NCI-H526 treated with DMSO at 0.1 percent for 48 hours (cell line): ENCODE measurements at regions not wholly inside any gene's neighbourhood (a gene's known extent, or its start where the extent isn't known, plus 50 kb on each side); places are given as distances from the start of the nearest gene placed in this dataset.
A peak's percentile ranks its signal among the peaks of the same experiment; 100 is the strongest.

Experiments
- DNase-seq: peaks from one replicate; lab custom pipeline; 2025; lab: John Stamatoyannopoulos, UW

DNA sequence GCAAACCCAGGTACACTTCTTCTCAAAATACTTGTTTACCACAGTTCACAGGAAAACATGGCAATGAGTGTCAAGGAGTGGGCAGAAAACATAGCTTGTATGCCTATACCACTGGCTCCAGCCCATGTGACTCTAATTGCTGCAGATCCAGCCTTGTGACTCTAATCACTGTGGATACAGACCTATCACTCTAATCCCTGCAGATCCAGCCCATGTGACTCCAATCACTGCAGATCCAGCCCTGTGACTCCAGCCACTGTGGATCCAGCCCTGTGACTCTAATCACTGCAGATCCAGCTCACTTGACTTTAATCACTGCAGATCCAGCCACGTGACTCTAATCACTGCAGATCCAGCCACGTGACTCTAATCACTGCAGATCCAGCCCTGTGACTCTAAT is 366.3 kb upstream of the IRX4 start:
- no peak for DNase-seq

GRCh38 chr5:2242539-2242938 is 359.8 kb upstream of the IRX4 start:
- DNase-seq: no peak

GRCh38 chr5:2241842-2242241 is 359.1 kb upstream of the IRX4 start:
- DNase-seq: no peak

DNA sequence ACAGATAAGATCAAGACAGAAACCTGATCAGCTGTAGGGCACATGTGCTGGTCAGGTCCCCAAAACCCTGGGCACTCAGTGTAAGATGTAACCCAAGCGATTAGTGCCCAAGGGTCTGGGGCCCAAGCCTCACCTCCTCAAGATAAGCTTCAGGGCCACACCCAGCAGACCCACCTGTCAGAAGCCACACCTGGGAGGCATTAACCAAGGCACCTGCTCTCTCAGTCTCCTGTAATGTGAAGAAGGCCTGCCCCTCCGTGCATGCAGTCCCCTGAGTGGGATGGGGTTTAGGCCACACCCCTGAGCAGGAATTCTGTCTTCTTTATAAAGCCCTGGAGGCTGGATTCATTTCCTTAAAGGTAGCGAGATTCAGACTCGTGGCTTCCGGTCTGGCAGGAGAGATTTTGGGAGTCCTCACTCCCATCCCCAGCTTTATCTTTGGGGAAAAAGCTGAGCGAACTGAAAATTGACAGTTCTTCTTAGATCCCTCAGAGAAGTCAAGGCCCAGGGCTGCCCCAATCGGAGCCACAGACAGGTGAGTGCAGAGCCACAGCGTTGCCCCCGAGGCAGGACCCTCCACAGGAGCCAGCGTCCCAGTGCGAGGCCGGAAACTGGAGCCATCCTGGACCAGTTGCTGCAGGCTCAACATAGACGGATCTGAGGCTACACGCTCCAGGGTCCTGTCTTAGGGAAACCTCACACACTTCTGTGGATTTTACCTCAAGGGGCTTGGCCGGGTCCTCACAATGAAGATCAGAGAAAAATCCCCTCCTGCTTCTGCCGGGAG is 357.6 kb upstream of the IRX4 start:
- DNase-seq: no peak

GRCh38 chr5:2239201-2239910 is 356.6 kb upstream of the IRX4 start:
- DNase-seq: no peak

DNA sequence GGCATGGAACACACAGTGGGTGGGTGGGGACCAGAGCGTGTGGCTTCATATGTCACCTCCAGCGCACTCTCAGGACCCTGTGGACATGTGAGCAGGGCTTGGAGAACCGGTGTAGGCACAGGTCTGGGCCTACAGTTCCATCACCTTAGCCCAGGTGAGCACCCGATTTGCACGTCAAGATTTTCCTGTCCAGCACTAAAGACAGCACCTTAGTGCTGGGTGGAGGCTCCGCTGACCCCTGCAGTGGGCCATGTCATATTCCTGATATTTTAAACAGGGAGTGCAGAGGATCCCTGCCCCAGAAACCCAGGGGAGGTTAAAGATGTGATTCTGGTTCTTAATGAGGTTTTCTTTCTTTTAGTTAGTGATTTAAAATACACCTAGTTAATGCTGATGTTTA is 356.0 kb upstream of the IRX4 start:
- DNase-seq: no peak

GRCh38 chr5:2227433-2227832 is 344.7 kb upstream of the IRX4 start:
- no peak for DNase-seq

DNA sequence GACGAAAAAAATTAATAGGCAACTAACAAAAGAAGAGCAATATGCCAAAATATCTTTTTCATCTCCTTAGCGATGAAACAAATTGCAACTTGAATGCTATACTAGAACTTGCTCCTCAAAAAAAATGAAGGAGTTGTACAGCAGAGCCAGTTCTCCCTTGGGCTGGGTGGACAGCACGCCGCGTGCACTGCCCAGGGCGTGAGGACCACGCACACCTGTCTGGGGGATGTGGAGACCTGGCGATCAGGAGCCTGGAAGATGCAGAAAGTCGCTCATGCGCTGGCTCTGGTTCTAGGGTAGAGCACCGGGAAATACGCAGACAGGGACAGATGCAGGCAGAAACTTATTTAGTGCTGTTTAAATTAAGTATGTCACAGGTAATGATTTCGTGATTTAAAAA is 342.0 kb upstream of the IRX4 start:
- no peak for DNase-seq

DNA sequence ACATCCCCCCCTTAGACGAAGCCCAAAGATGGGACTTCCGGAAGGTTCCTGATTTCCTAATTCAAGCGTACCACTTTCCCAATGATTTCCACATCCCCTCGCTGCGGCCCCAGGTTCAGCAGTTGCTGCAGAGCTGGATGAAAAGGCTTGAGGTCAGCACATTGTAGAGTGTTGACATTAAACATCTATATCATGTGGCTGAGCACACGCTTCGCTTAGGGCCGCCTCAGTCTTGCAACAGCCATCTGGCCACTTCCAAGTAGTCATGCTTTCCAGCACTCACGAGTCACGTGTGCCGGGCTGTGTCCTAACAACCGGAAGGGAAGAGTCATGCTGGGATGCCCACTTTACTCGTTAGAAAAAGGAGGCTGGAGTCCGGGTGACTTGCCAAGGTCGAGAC is 340.6 kb upstream of the IRX4 start:
- DNase-seq: no peak

DNA sequence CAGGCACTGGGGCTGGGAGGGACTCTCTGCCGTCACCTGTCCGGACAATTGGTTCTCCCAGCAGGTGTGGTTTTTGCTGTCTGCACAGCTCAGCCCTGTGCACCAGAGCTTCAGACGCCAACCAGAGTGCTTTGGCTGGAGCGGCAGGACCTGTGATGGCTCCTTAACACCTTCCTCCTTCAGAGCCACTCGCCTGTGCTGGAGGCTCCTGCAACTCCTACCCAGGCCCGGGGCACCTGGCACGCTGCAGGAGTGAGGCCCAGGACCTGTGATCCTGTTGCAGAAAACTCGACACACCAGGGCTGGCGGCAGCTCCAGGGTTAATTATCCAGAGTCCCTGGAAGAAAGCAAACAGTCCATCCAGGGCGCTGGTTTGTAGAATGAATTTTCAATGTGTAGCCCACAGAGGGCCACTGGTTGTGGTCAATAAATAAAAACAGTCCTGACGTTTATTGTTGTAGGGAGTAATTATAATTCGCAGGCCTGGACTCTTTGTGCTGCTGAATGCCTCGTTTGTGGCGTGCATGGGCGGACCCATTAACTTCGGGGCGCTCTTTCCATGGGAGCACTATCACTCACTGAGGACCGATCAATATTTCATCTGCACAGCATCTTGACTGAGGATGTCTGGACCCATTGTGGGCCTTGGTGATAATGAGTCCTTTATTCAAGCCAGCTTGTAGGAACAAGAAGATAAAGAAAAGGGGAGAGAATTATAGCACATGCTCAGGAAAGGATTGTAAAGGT is 339.7 kb upstream of the IRX4 start:
- no peak for DNase-seq

GRCh38 chr5:2221450-2221849 is 338.7 kb upstream of the IRX4 start:
- DNase-seq: no peak

GRCh38 chr5:2220741-2221140 is 338.0 kb upstream of the IRX4 start:
- no peak for DNase-seq

DNA sequence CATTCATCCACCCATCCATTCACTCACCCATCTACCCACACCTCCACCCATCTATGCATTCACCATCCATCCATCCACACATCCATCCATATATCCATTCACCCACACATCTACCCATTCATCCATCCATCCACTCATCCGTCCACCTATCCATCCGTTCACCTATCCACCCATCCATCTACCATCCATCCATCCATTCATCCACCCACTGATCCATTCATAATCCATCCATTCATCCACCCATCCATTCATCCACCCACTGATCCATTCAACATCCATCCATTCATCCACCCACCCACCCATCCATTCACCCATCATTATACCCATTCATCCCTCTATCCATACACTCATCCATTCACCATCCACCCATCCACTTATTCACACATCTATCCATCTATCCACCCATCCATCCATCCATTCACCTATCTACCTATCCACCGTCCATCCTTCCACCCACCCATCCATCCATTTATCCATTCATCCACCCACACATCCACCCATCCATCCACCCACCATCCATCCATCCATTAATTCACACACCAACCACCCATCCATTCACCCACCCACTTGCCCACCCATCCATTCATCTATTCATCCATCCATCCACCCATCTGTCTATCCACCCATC is 336.5 kb upstream of the IRX4 start:
- no peak for DNase-seq

GRCh38 chr5:2217219-2217618 is 334.5 kb upstream of the IRX4 start:
- no peak for DNase-seq

- no peak for DNase-seq
Measured at GRCh38 chr5:2214910-2215590, 332.3 kb upstream of the IRX4 start.

GRCh38 chr5:2213121-2213730 is 330.5 kb upstream of the IRX4 start:
- no peak for DNase-seq

DNA sequence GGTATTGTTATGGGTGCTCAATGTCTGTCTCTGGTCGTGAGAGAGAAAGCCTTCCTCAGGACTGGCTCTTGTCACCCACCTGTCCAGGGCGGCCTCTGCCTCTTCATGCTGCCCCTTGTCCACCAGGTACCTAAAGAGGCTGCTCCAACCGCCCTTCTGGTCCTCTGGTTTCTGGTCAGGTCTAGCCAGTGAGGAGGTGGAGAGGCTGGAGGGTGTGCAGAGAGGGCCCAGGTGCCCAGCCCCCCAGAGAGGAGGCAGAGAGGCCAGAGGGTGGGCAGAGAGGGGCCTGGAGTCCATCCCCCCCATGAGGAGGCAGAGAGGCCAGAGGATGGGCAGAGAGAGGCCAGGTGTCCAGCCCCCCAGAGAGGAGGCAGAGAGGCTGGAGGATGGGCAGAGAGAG is 329.8 kb upstream of the IRX4 start:
- no peak for DNase-seq

DNA sequence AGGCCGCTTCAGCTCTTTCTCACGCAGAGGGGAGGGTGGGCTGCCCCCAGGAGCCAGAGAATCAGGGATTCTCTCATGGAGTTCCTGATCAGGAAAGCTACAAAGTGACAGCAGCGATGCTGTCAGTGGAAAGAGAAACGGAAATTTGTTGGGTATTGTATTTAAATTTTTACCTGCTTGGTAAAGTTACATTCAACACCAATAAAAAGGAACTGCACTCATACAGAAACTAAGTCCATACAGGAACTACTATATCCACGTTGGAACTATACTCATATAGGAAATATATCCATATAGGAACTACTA is 325.5 kb upstream of the IRX4 start:
- DNase-seq: no peak

DNA sequence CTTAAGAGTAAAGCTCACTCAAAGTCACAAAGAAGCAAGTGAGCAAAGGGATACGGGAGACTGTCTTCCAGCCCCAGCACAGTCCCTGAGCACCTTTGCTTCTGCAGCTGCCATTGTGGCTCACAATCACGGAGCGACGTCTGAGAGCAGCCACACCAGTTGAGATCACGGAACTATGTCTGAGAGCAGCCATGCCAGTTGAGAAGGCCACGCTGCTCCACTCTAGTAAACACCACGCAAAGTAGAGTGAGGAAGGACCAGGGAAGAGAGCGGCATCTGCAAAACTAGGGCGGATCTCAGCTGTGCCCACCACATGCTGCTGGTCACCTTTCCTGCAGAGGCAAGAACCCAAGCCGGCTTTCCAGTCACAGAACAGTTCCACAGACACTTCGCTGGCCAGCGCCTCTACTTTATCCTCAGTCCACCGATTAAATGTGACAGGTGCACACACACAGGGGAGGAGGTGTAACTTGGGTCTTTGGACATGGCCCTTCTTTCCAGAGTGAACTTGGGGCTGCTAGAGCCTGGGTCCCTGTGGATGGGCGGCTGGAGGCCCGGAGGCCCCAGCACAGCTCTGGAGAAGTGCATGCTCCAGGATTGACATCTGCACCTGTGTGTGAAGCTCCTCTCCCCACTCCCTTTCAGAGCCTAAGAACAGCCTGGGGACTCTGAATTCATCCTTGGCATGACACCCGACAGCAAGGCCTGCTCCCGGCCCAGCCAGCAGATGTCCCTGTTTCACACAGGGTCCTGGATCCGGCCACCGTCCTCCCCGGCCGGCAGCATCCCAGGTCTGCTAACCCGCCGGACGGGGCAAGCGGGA is 324.9 kb upstream of the IRX4 start:
- peak; percentile 12 for DNase-seq

- no peak for DNase-seq
Measured at GRCh38 chr5:2207109-2207399, 324.3 kb upstream of the IRX4 start.
